Uterus (tissue), 2 donors: ENCODE measurements at regions not wholly inside any gene's neighbourhood (a gene's known extent, or its start where the extent isn't known, plus 50 kb on each side); places are given as distances from the start of the nearest gene placed in this dataset.

Source experiments
- CTCF ChIP-seq, 4 experiments: fragments of 200-600 bp in 2 of 4; fragments of 450-650 bp in 2 of 4; sonication (generic) in 2 of 4; IDR thresholded peaks; one replicate each; pipeline ENCODE4 v1.5.1; 2016 to 2019; ENCODE audit warnings: antibody characterized with exemption in 4 of 4, mild to moderate bottlenecking in 2 of 4, moderate library complexity in 1 of 4
- POLR2A ChIP-seq, 2 donors: fragments of 450-650 bp; IDR thresholded peaks; one replicate each; pipeline ENCODE4 v1.6.1; 2016; ENCODE audit warnings: antibody characterized with exemption in 2 of 2, mild to moderate bottlenecking in 1 of 2, moderate library complexity in 1 of 2

GRCh38 chr2:160836755-160837154 is 323.5 kb upstream of the TANK start:
- TF ChIP-seq CTCF (IDR thresholded peaks at IDR 0.05) (no peak), POLR2A (IDR thresholded peaks at IDR 0.05) (no peak)
